Left ventricle myocardium inferior (tissue), 1 donor: ENCODE measurements at regions not wholly inside any gene's neighbourhood (a gene's known extent, or its start where the extent isn't known, plus 50 kb on each side); places are given as distances from the start of the nearest gene placed in this dataset.

Experiments used
- DNase-seq: peaks from one replicate; pipeline ENCODE4 v3.0.0-alpha.2; 2020
- H3K27ac ChIP-seq: fragments of 200-600 bp; replicated peaks from 2 replicates; pipeline ENCODE4 v1.8.0; 2021
- H3K27me3 ChIP-seq: fragments of 200-600 bp; 2 replicates; pipeline ENCODE4 v1.8.0; 2021; ENCODE audit warnings: low read depth
- H3K36me3 ChIP-seq: fragments of 200-600 bp; 2 replicates; pipeline ENCODE4 v1.8.0; 2021
- H3K4me1 ChIP-seq: fragments of 200-600 bp; 2 replicates; pipeline ENCODE4 v1.8.0; 2021
- H3K4me3 ChIP-seq: fragments of 200-600 bp; 2 replicates; pipeline ENCODE4 v1.8.0; 2021; ENCODE audit warnings: mild to moderate bottlenecking, moderate library complexity
- H3K9me3 ChIP-seq: fragments of 200-600 bp; replicated peaks from 2 replicates; pipeline ENCODE4 v1.8.0; 2021
- intact Hi-C: fragments of 100-400 bp; cut with micrococcal nuclease; formaldehyde crosslinking; loops from one replicate; pipeline ENCODE4 v1.11.0; 2022
- TF ChIP-seq, protein P1 (sequence below): fragments of 200-600 bp; IDR thresholded peaks from 2 replicates; pipeline ENCODE4 v1.8.0; 2021; ENCODE audit warnings: antibody characterized with exemption, mild to moderate bottlenecking, borderline replicate concordance
- donor health status: DM: no; HTN: yes; CAD: no; lungs with severe emphysema.

GRCh38 chr14:44041700-44042099 is 465.4 kb downstream of the FSCB start:
- TF ChIP-seq, protein P1, sequence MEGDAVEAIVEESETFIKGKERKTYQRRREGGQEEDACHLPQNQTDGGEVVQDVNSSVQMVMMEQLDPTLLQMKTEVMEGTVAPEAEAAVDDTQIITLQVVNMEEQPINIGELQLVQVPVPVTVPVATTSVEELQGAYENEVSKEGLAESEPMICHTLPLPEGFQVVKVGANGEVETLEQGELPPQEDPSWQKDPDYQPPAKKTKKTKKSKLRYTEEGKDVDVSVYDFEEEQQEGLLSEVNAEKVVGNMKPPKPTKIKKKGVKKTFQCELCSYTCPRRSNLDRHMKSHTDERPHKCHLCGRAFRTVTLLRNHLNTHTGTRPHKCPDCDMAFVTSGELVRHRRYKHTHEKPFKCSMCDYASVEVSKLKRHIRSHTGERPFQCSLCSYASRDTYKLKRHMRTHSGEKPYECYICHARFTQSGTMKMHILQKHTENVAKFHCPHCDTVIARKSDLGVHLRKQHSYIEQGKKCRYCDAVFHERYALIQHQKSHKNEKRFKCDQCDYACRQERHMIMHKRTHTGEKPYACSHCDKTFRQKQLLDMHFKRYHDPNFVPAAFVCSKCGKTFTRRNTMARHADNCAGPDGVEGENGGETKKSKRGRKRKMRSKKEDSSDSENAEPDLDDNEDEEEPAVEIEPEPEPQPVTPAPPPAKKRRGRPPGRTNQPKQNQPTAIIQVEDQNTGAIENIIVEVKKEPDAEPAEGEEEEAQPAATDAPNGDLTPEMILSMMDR, result no peak

GRCh38 chr14:44040561-44040960 is 466.5 kb downstream of the FSCB start:
- no peaks in the 10 kb centered on the region for H3K4me1 ChIP-seq
- TF ChIP-seq, protein P1, result no peak
- no peak for DNase-seq
- intact Hi-C loops, result no loop called here
- H3K36me3 ChIP-seq, result no peaks in the 10 kb centered on the region
- H3K27ac ChIP-seq, result no peak overlapping the region
- H3K9me3 ChIP-seq, result peaks cover 14% of the 10 kb centered on the region
- no peaks in the 10 kb centered on the region for H3K27me3 ChIP-seq
- no peak overlapping the region for H3K4me3 ChIP-seq

More at GRCh38 chr14:44041700-44042099, 465.4 kb downstream of the FSCB start:
- H3K9me3 ChIP-seq, result peaks cover 16% of the 10 kb centered on the region
- H3K27me3 ChIP-seq, result no peaks in the 10 kb centered on the region
- intact Hi-C loops, result no loop called here
- H3K36me3 ChIP-seq, result no peaks in the 10 kb centered on the region
- H3K4me1 ChIP-seq, result no peaks in the 10 kb centered on the region
- DNase-seq, result no peak
- H3K27ac ChIP-seq, result no peak overlapping the region
- H3K4me3 ChIP-seq, result no peak overlapping the region

GRCh38 chr14:44036248-44036647 is 470.8 kb downstream of the FSCB start:
- intact Hi-C loops, result no loop called here
- Histone ChIP-seq H3K4me1 (no peaks in the 10 kb centered on the region), H3K27me3 (no peaks in the 10 kb centered on the region), H3K36me3 (no peaks in the 10 kb centered on the region), H3K9me3 (peaks cover 14% of the 10 kb centered on the region), H3K4me3 (no peak overlapping the region), H3K27ac (no peak overlapping the region)
- TF ChIP-seq, protein P1, result no peak
- no peak for DNase-seq

- H3K4me3 ChIP-seq, result no peak overlapping the region
- H3K4me1 ChIP-seq, result no peaks in the 10 kb centered on the region
- H3K27ac ChIP-seq, result no peak overlapping the region
- H3K27me3 ChIP-seq, result no peaks in the 10 kb centered on the region
- no peaks in the 10 kb centered on the region for H3K36me3 ChIP-seq
- TF ChIP-seq, protein P1, result no peak
- H3K9me3 ChIP-seq, result peaks cover 14% of the 10 kb centered on the region
- intact Hi-C loops, result no loop called here
- no peak for DNase-seq
Measured at GRCh38 chr14:44035707-44036106, 471.4 kb downstream of the FSCB start.

GRCh38 chr14:44030831-44031383 is 476.2 kb downstream of the FSCB start:
- peaks cover 2% of the 10 kb centered on the region for H3K9me3 ChIP-seq
- H3K36me3 ChIP-seq, result no peaks in the 10 kb centered on the region
- intact Hi-C loops, result no loop called here
- DNase-seq, result no peak
- H3K27ac ChIP-seq, result no peak overlapping the region
- TF ChIP-seq, protein P1, result no peak
- no peaks in the 10 kb centered on the region for H3K4me1 ChIP-seq
- no peak overlapping the region for H3K4me3 ChIP-seq
- no peaks in the 10 kb centered on the region for H3K27me3 ChIP-seq

DNA sequence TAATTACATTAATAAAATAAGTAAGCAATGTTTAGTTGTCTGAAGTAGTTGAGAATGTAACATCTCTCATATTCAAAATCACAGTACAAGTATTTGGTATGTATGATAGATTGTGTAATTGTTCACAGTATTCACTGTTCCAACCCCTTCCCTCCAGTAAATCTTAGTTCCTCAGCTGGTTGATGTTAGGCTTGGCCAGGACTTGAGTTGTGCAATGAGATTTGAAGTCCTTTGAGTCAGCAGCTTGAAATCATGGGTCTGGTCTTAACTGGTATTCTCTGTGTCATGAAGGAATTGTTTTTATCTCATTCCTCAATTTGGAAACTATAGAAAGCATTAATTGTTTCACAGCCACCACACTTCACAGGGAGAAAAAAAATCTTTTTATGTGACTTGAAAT is 477.1 kb downstream of the FSCB start:
- H3K4me1 ChIP-seq, result no peaks in the 10 kb centered on the region
- no peaks in the 10 kb centered on the region for H3K27me3 ChIP-seq
- DNase-seq, result no peak
- H3K27ac ChIP-seq, result no peak overlapping the region
- intact Hi-C loops, result no loop called here
- H3K9me3 ChIP-seq, result peaks cover 5% of the 10 kb centered on the region
- no peaks in the 10 kb centered on the region for H3K36me3 ChIP-seq
- no peak overlapping the region for H3K4me3 ChIP-seq
- TF ChIP-seq, protein P1, result no peak
